Ureter (tissue), 1 donor: ENCODE measurements at regions not wholly inside any gene's neighbourhood (a gene's known extent, or its start where the extent isn't known, plus 50 kb on each side); places are given as distances from the start of the nearest gene placed in this dataset.

Source experiments
- DNase-seq: peaks from one replicate; pipeline ENCODE4 v3.0.0-alpha.2; 2020; ENCODE audit warnings: low spot score
- donor health status: DM: yes; HTN: yes; CAD: no.

GRCh38 chr17:5635949-5636348 is 51.6 kb upstream of the NLRP1 start:
- no peak for DNase-seq

GRCh38 chr17:5638596-5638995 is 54.3 kb upstream of the NLRP1 start:
- no peak for DNase-seq

GRCh38 chr17:5640726-5641125 is 56.4 kb upstream of the NLRP1 start:
- no peak for DNase-seq

- no peak for DNase-seq
Measured at GRCh38 chr17:5642752-5643151, 58.4 kb upstream of the NLRP1 start.

GRCh38 chr17:5644065-5644464 is 59.8 kb upstream of the NLRP1 start:
- no peak for DNase-seq

GRCh38 chr17:5651348-5651747 is 67.0 kb upstream of the NLRP1 start:
- DNase-seq = no peak

- DNase-seq = no peak
Measured at GRCh38 chr17:5661491-5662125, 77.3 kb upstream of the NLRP1 start.

- DNase-seq = no peak
Measured at GRCh38 chr17:5662409-5663085, 78.2 kb upstream of the NLRP1 start.

- DNase-seq = no peak
Measured at GRCh38 chr17:5665164-5665563, 80.9 kb upstream of the NLRP1 start.

GRCh38 chr17:5667871-5668270 is 83.6 kb upstream of the NLRP1 start:
- no peak for DNase-seq

- no peak for DNase-seq
Measured at GRCh38 chr17:5668557-5669138, 84.3 kb upstream of the NLRP1 start.

- no peak for DNase-seq
Measured at GRCh38 chr17:5669191-5669590, 84.9 kb upstream of the NLRP1 start.

GRCh38 chr17:5672141-5672540 is 87.8 kb upstream of the NLRP1 start:
- no peak for DNase-seq

GRCh38 chr17:5672815-5673430 is 88.6 kb upstream of the NLRP1 start:
- no peak for DNase-seq

- no peak for DNase-seq
Measured at GRCh38 chr17:5675625-5676421, 91.5 kb upstream of the NLRP1 start.

- no peak for DNase-seq
Measured at GRCh38 chr17:5677620-5678019, 93.3 kb upstream of the NLRP1 start.

- DNase-seq = no peak
Measured at GRCh38 chr17:5678171-5678570, 93.9 kb upstream of the NLRP1 start.

GRCh38 chr17:5680766-5681165 is 96.5 kb upstream of the NLRP1 start:
- DNase-seq = no peak

- DNase-seq = no peak
Measured at GRCh38 chr17:5683241-5683640, 98.9 kb upstream of the NLRP1 start.

- DNase-seq = no peak
Measured at GRCh38 chr17:5686074-5686635, 101.8 kb upstream of the NLRP1 start.

GRCh38 chr17:5687646-5688045 is 103.3 kb upstream of the NLRP1 start:
- no peak for DNase-seq

- no peak for DNase-seq
Measured at GRCh38 chr17:5693821-5694220, 109.5 kb upstream of the NLRP1 start.
